IMR-90 (cell line): ENCODE measurements at regions not wholly inside any gene's neighbourhood (a gene's known extent, or its start where the extent isn't known, plus 50 kb on each side); places are given as distances from the start of the nearest gene placed in this dataset.

Source experiments
- ATAC-seq: fragments of 200-7000 bp; cut with Tn5 transposase; 2 replicates; pipeline ENCODE4 v1.9.1; 2020; ENCODE audit warnings: low read depth, mild to moderate bottlenecking, moderate library complexity
- BruUV-seq: library from RNA; stranded (reverse); fragments of 400-500 nt; replicated peaks from 2 replicates; lab custom pipeline; 2021; lab: Mats Ljungman, UMichigan
- CTCF ChIA-PET: fragments of 300-600 bp; formaldehyde crosslinking; extraction: SDS; loops from one replicate; lab custom pipeline; 2021; ENCODE audit warnings: antibody characterized with exemption; lab: Yijun Ruan, JAX
- POLR2A ChIA-PET: fragments of 300-600 bp; sonication (Branson Sonifier 250); formaldehyde crosslinking; loops from one replicate; lab custom pipeline; 2022; ENCODE audit warnings: antibody characterized with exemption; ENCODE audit not compliant: unreplicated experiment; lab: Charles Lee
- DNase-seq: peaks from one replicate; pipeline ENCODE4 v3.0.0; 2013
- H2AFZ ChIP-seq: replicated peaks from 2 replicates; pipeline ENCODE3; 2013; ENCODE audit warnings: low read length, mild to moderate bottlenecking; ENCODE audit not compliant: poor library complexity
- H2AK5ac ChIP-seq: 2 replicates; pipeline ENCODE4 v1.6.1; 2013; ENCODE audit warnings: low read depth, low read length, inconsistent platforms
- H2AK9ac ChIP-seq: replicated peaks from 2 replicates; pipeline ENCODE3; 2013; ENCODE audit warnings: mild to moderate bottlenecking, low read depth, low read length, moderate library complexity; ENCODE audit not compliant: poor library complexity
- H2BK120ac ChIP-seq: 2 replicates; pipeline ENCODE4 v1.6.1; 2013; ENCODE audit warnings: low read depth, low read length, inconsistent platforms
- H2BK15ac ChIP-seq: 3 replicates; pipeline ENCODE4 v1.6.1; 2013; ENCODE audit warnings: low read depth, low read length, inconsistent platforms
- H2BK20ac ChIP-seq: 2 replicates; pipeline ENCODE4 v1.6.1; 2013; ENCODE audit warnings: low read depth, mild to moderate bottlenecking, inconsistent platforms, low read length, moderate library complexity
- H2BK5ac ChIP-seq: 2 replicates; pipeline ENCODE4 v1.6.1; 2013; ENCODE audit warnings: mild to moderate bottlenecking, low read depth, low read length, inconsistent platforms; ENCODE audit not compliant: poor library complexity, severe bottlenecking
- H3K14ac ChIP-seq: replicated peaks from 2 replicates; pipeline ENCODE4 v1.6.1; 2013; ENCODE audit warnings: low read depth, low read length, inconsistent platforms
- H3K18ac ChIP-seq: 2 replicates; pipeline ENCODE4 v1.6.1; 2013; ENCODE audit warnings: low read depth, low read length, control low read depth
- H3K23ac ChIP-seq: 2 replicates; pipeline ENCODE4 v1.6.1; 2013; ENCODE audit warnings: low read depth, low read length, inconsistent platforms
- H3K27ac ChIP-seq: 2 replicates; pipeline ENCODE4 v1.5.1; 2013; ENCODE audit warnings: mild to moderate bottlenecking, control low read depth, low read length; ENCODE audit not compliant: insufficient read depth
- H3K27me3 ChIP-seq: 2 replicates; pipeline ENCODE4 v1.6.1; 2013; ENCODE audit warnings: low read length; ENCODE audit not compliant: control insufficient read depth, insufficient read depth
- H3K36me3 ChIP-seq: 2 replicates; pipeline ENCODE4 v1.6.1; 2013; ENCODE audit warnings: low read length, mixed read lengths; ENCODE audit not compliant: control insufficient read depth, insufficient read depth
- H3K4ac ChIP-seq: 2 replicates; pipeline ENCODE4 v1.6.1; 2013; ENCODE audit warnings: low read depth, low read length, inconsistent platforms
- H3K4me1 ChIP-seq: 2 replicates; pipeline ENCODE4 v1.6.1; 2013; ENCODE audit warnings: low read length, mixed read lengths; ENCODE audit not compliant: control insufficient read depth, insufficient read depth
- H3K4me2 ChIP-seq: 2 replicates; pipeline ENCODE4 v1.6.1; 2013; ENCODE audit warnings: low read depth, mild to moderate bottlenecking, control low read depth, low read length, moderate library complexity
- H3K4me3 ChIP-seq: 2 replicates; pipeline ENCODE4 v1.5.1; 2013; ENCODE audit warnings: low read depth, mild to moderate bottlenecking, control low read depth, low read length, moderate library complexity; ENCODE audit not compliant: insufficient read depth
- H3K56ac ChIP-seq: 2 replicates; pipeline ENCODE4 v1.6.1; 2013; ENCODE audit warnings: low read length, inconsistent platforms; ENCODE audit not compliant: insufficient read depth; ENCODE audit errors: extremely low read depth
- H3K79me1 ChIP-seq, 2 experiments: 2 replicates each; pipeline ENCODE4 v1.6.1; 2013; ENCODE audit warnings: low read length in 2 of 2, inconsistent platforms in 1 of 2, low read depth in 1 of 2
- H3K9ac ChIP-seq: 2 replicates; pipeline ENCODE4 v1.6.1; 2013; ENCODE audit warnings: low read depth, low read length, control low read depth
- H3K9me1 ChIP-seq: 2 replicates; pipeline ENCODE4 v1.6.1; 2013; ENCODE audit warnings: low read length, inconsistent platforms; ENCODE audit not compliant: insufficient read depth
- H3K9me3 ChIP-seq: 2 replicates; pipeline ENCODE4 v1.6.1; 2013; ENCODE audit warnings: low read length; ENCODE audit not compliant: control insufficient read depth, insufficient read depth
- H4K20me1 ChIP-seq: 2 replicates; pipeline ENCODE4 v1.6.1; 2013; ENCODE audit warnings: low read length, inconsistent platforms; ENCODE audit not compliant: insufficient read depth
- H4K5ac ChIP-seq: 2 replicates; pipeline ENCODE4 v1.6.1; 2013; ENCODE audit warnings: mild to moderate bottlenecking, low read depth, low read length, control low read depth
- H4K8ac ChIP-seq, 2 experiments: 2 replicates each; pipeline ENCODE4 v1.6.1; 2013; ENCODE audit warnings: low read depth in 2 of 2, low read length in 2 of 2, control low read depth in 1 of 2, inconsistent platforms in 1 of 2
- H4K91ac ChIP-seq: 2 replicates; pipeline ENCODE4 v1.6.1; 2013; ENCODE audit warnings: low read depth, low read length, inconsistent platforms; ENCODE audit not compliant: insufficient read depth
- BHLHE40 ChIP-seq: fragments of 150-350 bp; IDR thresholded peaks from 2 replicates; pipeline ENCODE4 v1.6.1; 2016; ENCODE audit warnings: mild to moderate bottlenecking, low read depth, low read length
- CEBPB ChIP-seq: IDR thresholded peaks from 2 replicates; pipeline ENCODE4 v1.6.1; 2012; ENCODE audit warnings: low read depth, low read length, improper control_type of control experiment
- ELK1 ChIP-seq: fragments of 150-350 bp; IDR thresholded peaks from 2 replicates; pipeline ENCODE4 v1.6.1; 2016; ENCODE audit warnings: low read depth, mild to moderate bottlenecking, low read length, moderate library complexity, borderline replicate concordance
- MAFK ChIP-seq: IDR thresholded peaks from 2 replicates; pipeline ENCODE4 v1.6.1; 2012; ENCODE audit warnings: low read depth, low read length, improper control_type of control experiment
- MAZ ChIP-seq: IDR thresholded peaks from 2 replicates; pipeline ENCODE4 v1.6.1; 2012; ENCODE audit warnings: low read depth, mild to moderate bottlenecking, low read length, improper control_type of control experiment, moderate library complexity, borderline replicate concordance
- NFE2L2 ChIP-seq: fragments of 150-350 bp; IDR thresholded peaks from 2 replicates; pipeline ENCODE4 v1.6.1; 2016; ENCODE audit warnings: low read depth, mild to moderate bottlenecking, low read length
- POLR2A ChIP-seq: IDR thresholded peaks from 2 replicates; pipeline ENCODE4 v1.6.1; 2012; ENCODE audit warnings: mild to moderate bottlenecking, low read depth, low read length
- RCOR1 ChIP-seq: IDR thresholded peaks from 2 replicates; pipeline ENCODE4 v1.6.1; 2012; ENCODE audit warnings: mild to moderate bottlenecking, low read length, improper control_type of control experiment; ENCODE audit not compliant: insufficient replicate concordance
- RFX5 ChIP-seq: IDR thresholded peaks from 2 replicates; pipeline ENCODE4 v1.8.0; 2012; ENCODE audit warnings: low read depth, mild to moderate bottlenecking, low read length, moderate library complexity
- USF2 ChIP-seq: fragments of 150-350 bp; IDR thresholded peaks from 2 replicates; pipeline ENCODE4 v1.6.1; 2017; ENCODE audit warnings: mild to moderate bottlenecking, antibody characterized with exemption, low read length, low read depth
- WGBS, 2 experiments: methylation state at CpG; one replicate each; pipeline versions ENCODE4 v1.1.5 to v1.1.7; 2013; ENCODE audit warnings: missing lambda C conversion rate in 2 of 2; ENCODE audit not compliant: insufficient read length in 1 of 2; ENCODE audit errors: extremely low coverage in 2 of 2; 5-methylcytosine and 5-hydroxymethylcytosine counted together
- dilution Hi-C: fragments of 300-500 bp; cut with HindIII; formaldehyde crosslinking; loops from one replicate; pipeline ENCODE4 v1.14.3; 2018; ENCODE audit warnings: low sequenced_read_pairs; ENCODE audit not compliant: unreplicated experiment
- in situ Hi-C: fragments of 300-500 bp; cut with MboI; formaldehyde crosslinking; loops from 3 replicates; pipeline ENCODE4 v1.14.3; 2019; ENCODE audit warnings: low sequenced_read_pairs, inconsistent platforms, mixed read lengths
- intact Hi-C: fragments of 100-400 bp; cut with micrococcal nuclease; formaldehyde crosslinking; loops from 2 replicates; pipeline ENCODE4 v1.10.0; 2022

GRCh38 chr2:200216310-200216709 lies 90.2 kb upstream of the SPATS2L start:
- DNase-seq (no peak), ATAC-seq (no peak)
- H3K36me3 ChIP-seq: no peaks in the 10 kb centered on the region
- no peak overlapping the region for H2AK5ac ChIP-seq
- no peak overlapping the region for H2AK9ac ChIP-seq
- H3K4me3 ChIP-seq: no peak overlapping the region
- H3K23ac ChIP-seq: no peak overlapping the region
- WGBS, 2 experiments: 77% methylated on average over 3 of the region's 4 CpGs; no CpG with 5 or more reads in 1 of the 2 experiments
- in situ Hi-C loops: no loop called here
- no peak overlapping the region for H2BK5ac ChIP-seq
- H2BK15ac ChIP-seq: no peak overlapping the region
- H3K4me1 ChIP-seq: peaks cover 5% of the 10 kb centered on the region
- no peak overlapping the region for H2BK120ac ChIP-seq
- no peak for TF ChIP-seq RFX5
- no peak for TF ChIP-seq MAZ
- no peak for TF ChIP-seq BHLHE40
- TF ChIP-seq POLR2A: no peak
- no peak for TF ChIP-seq CEBPB
- TF ChIP-seq RCOR1: no peak
- no peak for TF ChIP-seq NFE2L2
- no peak for TF ChIP-seq MAFK
- no peak for TF ChIP-seq USF2
- no peak for TF ChIP-seq ELK1
- ChIA-PET POLR2A (no interaction called here), CTCF (no interaction called here)
- dilution Hi-C loops: no loop called here
- no peak overlapping the region for H3K27ac ChIP-seq
- no peak overlapping the region for H4K8ac ChIP-seq
- H3K14ac ChIP-seq: no peak overlapping the region
- no peak overlapping the region for H2AFZ ChIP-seq
- H3K4ac ChIP-seq: no peak overlapping the region
- no peaks in the 10 kb centered on the region for H3K79me1 ChIP-seq
- no peak overlapping the region for H2BK20ac ChIP-seq
- no peak overlapping the region for H3K18ac ChIP-seq
- no peak overlapping the region for H3K4me2 ChIP-seq
- H3K9me1 ChIP-seq: no peaks in the 10 kb centered on the region
- no peaks in the 10 kb centered on the region for H3K9me3 ChIP-seq
- no TSS peak for BruUV-seq
- H4K20me1 ChIP-seq: no peaks in the 10 kb centered on the region
- H3K27me3 ChIP-seq: peaks cover 2% of the 10 kb centered on the region; the same call in 1 of the 2 replicates
- no peak overlapping the region for H4K91ac ChIP-seq
- no peak overlapping the region for H4K5ac ChIP-seq
- H3K9ac ChIP-seq: no peak overlapping the region
- no peak overlapping the region for H3K56ac ChIP-seq
- intact Hi-C loops: no loop called here
